ENCODE measurements at regions not wholly inside any gene's neighbourhood (a gene's known extent, or its start where the extent isn't known, plus 50 kb on each side); places are given as distances from the start of the nearest gene placed in this dataset.

DNA sequence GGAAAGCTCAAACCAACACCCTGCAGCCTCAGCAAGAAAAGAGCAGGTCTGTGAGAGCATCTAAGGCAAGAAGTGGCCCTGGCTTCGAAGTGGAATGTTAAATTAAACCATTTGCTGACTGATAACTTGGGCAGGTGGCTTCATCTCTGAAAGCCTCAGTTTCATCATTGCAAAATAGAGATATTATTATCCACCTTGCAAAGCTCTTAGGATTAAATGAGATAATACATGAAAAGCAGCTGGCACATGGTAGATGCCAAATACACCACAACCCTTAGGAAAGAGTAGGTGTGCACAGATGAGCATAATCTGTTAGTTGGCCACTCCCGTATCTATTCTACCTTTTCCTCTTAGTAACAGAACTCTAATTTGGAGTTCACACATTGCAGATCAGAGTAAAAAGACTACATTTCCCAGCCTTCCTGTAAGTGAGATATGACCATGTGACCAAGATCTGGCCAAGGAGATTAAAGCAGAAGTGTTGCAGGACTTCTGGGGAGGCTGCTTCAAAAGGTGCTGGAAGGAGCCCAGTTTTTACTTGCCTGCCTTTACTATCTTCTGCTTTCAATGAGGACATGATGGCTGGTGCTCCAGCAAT, 288.7 kb downstream of the SOX9 start:
- intact Hi-C loops (cut with micrococcal nuclease) = no loop called here
- Mint-ChIP-seq H3K9me3 (no peaks in the 10 kb centered on the region), H3K27me3 (ENCODE audit: low read depth) (no peaks in the 10 kb centered on the region), H3K4me1 (ENCODE audit: low read depth) (no peaks in the 10 kb centered on the region), H3K36me3 (ENCODE audit: low read depth) (no peaks in the 10 kb centered on the region), H3K27ac (no peak overlapping the region), H3K4me3 (no peak overlapping the region)
- DNase-seq = no peak
- CTCF ChIA-PET = no interaction called here

DNA sequence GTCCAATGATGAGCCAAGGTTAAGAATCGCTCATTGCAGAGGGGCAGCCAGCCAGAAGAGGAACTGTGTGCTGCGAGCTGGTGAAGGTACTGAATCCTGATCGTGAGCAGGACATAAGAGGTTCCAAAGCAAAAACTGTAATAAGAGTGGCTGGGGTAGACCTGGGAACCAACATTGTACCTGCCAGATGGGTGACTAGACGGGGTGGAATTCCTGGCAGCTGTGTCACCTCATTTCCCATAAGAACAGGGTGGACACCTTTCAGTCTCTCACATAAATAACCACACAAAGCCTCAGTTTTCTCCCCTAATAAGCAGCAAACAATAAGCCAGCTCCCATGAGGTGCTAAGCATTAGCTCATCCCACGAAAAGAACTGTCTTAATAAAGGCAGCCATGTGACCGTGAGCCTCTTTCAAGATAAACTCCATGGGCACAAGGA, 290.3 kb downstream of the SOX9 start:
- Mint-ChIP-seq H3K27me3 (ENCODE audit: low read depth) (peaks cover 3% of the 10 kb centered on the region), H3K27ac (no peak overlapping the region), H3K4me3 (no peak overlapping the region), H3K36me3 (ENCODE audit: low read depth) (no peaks in the 10 kb centered on the region), H3K4me1 (ENCODE audit: low read depth) (no peaks in the 10 kb centered on the region), H3K9me3 (no peaks in the 10 kb centered on the region)
- intact Hi-C loops (cut with micrococcal nuclease) = no loop called here
- DNase-seq = no peak
- CTCF ChIA-PET = no interaction called here

DNA sequence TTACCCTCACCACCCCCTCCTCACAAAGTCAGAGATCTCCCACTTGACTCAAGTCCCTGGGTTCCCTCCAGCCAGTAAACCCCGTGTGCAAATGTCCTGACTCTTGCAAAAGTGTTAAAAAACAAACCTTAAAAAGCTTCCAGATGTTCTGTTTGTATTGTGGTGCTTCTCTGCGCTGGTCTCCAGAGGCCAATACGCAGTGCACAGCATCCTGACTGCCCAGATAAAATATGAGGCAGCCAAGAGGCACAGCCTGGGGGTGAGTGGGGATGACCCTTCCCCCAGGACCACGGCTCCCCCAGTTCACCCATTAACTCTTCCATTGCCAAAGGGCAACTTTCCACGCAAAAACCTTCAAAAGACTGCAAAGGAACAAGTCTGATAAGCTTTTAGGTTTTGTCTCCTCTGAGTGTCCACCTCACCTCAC, 291.8 kb downstream of the SOX9 start:
- H3K4me1 Mint-ChIP-seq (ENCODE audit: low read depth) = no peaks in the 10 kb centered on the region
- CTCF ChIA-PET = no interaction called here
- peaks cover 3% of the 10 kb centered on the region for H3K9me3 Mint-ChIP-seq

DNA sequence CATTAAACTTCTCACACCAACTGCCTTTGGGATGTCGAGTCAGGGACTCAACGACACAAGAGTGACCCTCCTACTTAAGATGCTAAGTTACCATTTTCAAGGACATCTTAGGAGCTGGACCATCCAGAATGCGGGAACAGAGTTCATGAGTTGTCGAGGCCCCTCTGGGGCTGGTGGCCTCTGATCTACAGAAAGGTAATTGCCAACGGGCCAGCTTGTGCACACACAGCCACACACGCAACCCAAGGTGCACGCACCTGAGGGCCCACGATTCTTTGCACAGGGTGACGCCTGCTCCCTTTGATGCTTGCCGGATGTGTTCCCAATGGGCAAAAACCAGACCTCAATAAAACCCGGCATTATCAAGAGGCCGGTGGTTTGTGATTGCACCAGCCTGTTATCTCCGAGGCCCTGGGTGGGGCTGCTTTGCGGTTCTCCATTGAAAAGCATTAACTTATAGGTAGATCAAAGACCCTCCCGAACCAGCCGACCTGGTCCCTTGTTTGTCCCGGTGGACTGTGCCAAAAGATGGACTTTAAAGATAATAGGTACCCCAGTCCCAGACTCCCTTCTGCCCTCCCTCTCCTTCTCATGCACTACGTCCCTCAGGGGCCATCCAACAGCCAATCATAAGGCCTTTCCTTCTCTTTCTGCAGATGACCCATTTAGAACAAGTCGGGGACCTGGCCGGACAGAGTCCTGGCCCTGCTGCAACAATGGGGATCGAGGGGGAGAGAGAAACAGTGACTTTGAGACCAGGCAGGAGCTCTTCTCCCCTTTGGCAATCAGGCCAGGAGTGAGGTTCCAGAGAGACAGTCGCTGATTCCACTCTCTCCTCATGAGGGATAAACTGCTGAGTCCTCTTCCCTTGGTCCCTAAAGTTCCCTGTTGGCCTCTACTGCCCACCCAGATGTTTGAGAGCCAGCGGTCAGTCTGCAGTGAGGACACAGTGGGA, 292.5 kb downstream of the SOX9 start:
- Mint-ChIP-seq H3K4me1 (ENCODE audit: low read depth) (no peaks in the 10 kb centered on the region), H3K9me3 (peaks cover 7% of the 10 kb centered on the region), H3K27ac (no peak overlapping the region), H3K4me3 (no peak overlapping the region), H3K36me3 (ENCODE audit: low read depth) (no peaks in the 10 kb centered on the region), H3K27me3 (ENCODE audit: low read depth) (peaks cover 4% of the 10 kb centered on the region)
- intact Hi-C loops (cut with micrococcal nuclease) = no loop called here
- CTCF ChIA-PET = no interaction called here
- no peak for DNase-seq

More for the DNA sequence above, 291.8 kb downstream of the SOX9 start:
- no peak overlapping the region for H3K27ac Mint-ChIP-seq
- no peak for DNase-seq
- peaks cover 3% of the 10 kb centered on the region for H3K27me3 Mint-ChIP-seq (ENCODE audit: low read depth)
- H3K36me3 Mint-ChIP-seq (ENCODE audit: low read depth) = no peaks in the 10 kb centered on the region
- intact Hi-C loops (cut with micrococcal nuclease) = no loop called here
- H3K4me3 Mint-ChIP-seq = no peak overlapping the region

DNA sequence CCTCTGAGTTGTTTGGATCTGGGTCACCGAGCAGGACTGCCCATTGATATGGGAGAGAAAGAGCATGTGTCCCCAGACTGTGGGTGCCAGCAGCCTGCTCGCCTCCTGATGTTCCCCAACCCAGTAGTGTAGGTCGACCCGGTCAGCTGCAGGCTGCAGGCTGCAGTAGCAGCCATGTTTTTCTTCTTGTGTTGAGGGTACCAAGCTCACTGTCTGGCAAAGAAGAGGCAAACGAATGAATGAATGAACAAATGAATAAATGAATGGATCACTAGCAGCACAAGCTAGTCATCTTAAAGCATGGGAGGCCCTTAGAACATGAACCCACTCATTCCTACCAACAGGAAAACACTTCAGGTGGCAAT, 293.2 kb downstream of the SOX9 start:
- Mint-ChIP-seq H3K4me1 (ENCODE audit: low read depth) (no peaks in the 10 kb centered on the region), H3K9me3 (peaks cover 9% of the 10 kb centered on the region), H3K27me3 (ENCODE audit: low read depth) (peaks cover 4% of the 10 kb centered on the region), H3K4me3 (no peak overlapping the region), H3K27ac (no peak overlapping the region), H3K36me3 (ENCODE audit: low read depth) (no peaks in the 10 kb centered on the region)
- CTCF ChIA-PET = no interaction called here
- intact Hi-C loops (cut with micrococcal nuclease) = no loop called here
- no peak for DNase-seq

DNA sequence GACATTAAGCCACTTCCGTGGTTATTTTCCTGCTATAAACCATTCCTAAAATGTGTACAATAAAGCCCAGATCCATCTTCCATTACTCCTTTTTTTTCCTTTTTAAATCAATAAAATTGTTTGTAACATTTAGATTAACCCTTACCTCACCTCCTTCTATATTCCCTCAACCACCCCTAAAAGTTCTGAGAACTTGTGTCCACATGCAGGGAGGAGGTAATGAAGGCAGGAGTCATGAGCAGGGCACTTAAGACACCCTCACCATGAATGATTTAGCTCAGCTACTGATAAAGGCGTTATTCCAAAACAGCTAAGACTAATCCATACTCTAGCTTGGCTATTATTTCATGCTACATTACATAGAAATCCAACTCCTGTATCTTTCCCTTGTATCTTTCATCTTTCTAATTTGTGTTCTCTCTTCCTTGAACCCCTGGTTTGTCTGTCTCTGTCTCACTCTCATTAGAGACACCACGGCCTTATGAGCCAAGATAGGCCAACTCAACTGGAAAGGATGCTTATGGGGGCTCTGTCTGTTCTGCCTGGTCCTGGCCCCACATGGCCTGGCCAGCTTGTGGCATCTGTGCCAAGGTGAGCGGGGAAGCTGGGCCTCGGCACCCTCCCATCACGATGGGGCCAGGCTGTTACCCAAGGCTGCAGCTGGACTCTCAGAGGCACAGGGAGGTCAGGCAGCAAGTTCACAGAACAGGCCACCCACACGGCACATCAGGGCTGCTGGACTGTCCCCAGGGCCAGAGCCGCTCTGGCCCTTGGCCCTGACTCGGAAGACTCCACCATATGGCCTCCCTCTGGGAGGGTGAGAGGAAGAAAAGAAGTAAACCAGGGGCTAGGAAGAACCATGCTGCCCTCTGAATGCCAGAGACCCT, 294.4 kb downstream of the SOX9 start:
- Mint-ChIP-seq H3K4me1 (ENCODE audit: low read depth) (no peaks in the 10 kb centered on the region), H3K4me3 (no peak overlapping the region), H3K27me3 (ENCODE audit: low read depth) (peaks cover 4% of the 10 kb centered on the region), H3K36me3 (ENCODE audit: low read depth) (no peaks in the 10 kb centered on the region), H3K9me3 (peaks cover 9% of the 10 kb centered on the region), H3K27ac (no peak overlapping the region)
- DNase-seq = no peak
- CTCF ChIA-PET = no interaction called here
- intact Hi-C loops (cut with micrococcal nuclease) = no loop called here

DNA sequence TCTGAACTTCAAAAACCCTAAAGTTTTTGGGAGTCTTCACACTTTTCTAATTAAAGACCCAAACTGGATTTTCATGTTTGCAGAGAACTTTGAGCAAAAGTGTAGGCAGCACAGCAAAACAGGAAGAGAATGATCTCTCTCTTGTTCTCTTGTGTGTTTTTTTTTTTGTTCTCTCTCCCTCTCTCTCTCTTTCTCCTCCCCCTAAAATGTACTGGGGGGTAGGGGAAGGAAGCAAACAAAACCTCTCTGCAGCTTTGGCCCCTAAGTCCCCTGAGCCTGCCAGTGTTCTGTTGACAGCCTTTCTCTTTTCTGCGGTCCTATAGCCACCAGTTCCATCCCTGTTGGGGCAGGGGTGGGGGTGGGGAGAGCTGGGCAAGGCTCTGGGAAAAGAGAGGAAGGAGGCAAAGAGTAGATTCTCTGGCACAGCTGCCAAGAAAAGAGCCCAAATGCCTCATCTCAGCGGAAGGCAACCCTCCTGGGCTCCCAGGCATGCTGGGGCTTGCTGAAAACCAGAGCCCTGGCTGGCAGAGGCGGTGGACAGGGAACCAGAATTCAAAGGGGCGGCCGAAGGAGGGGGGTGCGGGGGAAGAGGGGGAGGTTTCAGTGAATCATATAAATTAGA, 295.3 kb downstream of the SOX9 start:
- no peak overlapping the region for H3K4me3 Mint-ChIP-seq
- no peaks in the 10 kb centered on the region for H3K36me3 Mint-ChIP-seq (ENCODE audit: low read depth)
- peaks cover 9% of the 10 kb centered on the region for H3K9me3 Mint-ChIP-seq
- no peak overlapping the region for H3K27ac Mint-ChIP-seq
- intact Hi-C loops (cut with micrococcal nuclease) = no loop called here
- peaks cover 4% of the 10 kb centered on the region for H3K27me3 Mint-ChIP-seq (ENCODE audit: low read depth)
- no peaks in the 10 kb centered on the region for H3K4me1 Mint-ChIP-seq (ENCODE audit: low read depth)
- DNase-seq = no peak
- CTCF ChIA-PET = interaction anchor here (0.7 kb wide), 1 partner anchor 81 kb away, joined by 4 read pairs; no protein-coding TSS in a partner anchor

DNA sequence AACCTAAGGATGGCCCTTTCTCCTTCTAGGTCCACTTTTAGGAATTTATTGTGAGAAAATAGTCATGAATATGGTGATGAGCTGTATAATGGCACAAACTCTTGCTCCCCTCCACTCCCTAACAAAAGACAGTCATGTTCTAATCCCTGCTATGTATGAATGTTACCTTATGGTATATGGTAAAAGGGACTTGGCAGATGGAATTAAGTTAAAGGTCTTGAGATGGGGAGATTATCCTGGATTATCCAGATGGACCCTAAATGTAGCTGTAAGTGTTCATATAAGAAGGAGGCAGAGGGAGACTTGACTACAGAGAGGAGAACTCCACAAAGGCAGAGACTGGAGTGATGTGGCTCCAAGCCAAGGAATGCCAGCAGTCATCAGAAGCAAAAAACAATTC, 296.1 kb downstream of the SOX9 start:
- intact Hi-C loops (cut with micrococcal nuclease) = no loop called here
- CTCF ChIA-PET = interaction anchor here (0.7 kb wide), 1 partner anchor 82 kb away, joined by 4 read pairs; no protein-coding TSS in a partner anchor
- Mint-ChIP-seq H3K27ac (no peak overlapping the region), H3K9me3 (peaks cover 9% of the 10 kb centered on the region), H3K27me3 (ENCODE audit: low read depth) (peaks cover 4% of the 10 kb centered on the region), H3K4me3 (no peak overlapping the region), H3K4me1 (ENCODE audit: low read depth) (peaks cover 5% of the 10 kb centered on the region), H3K36me3 (ENCODE audit: low read depth) (no peaks in the 10 kb centered on the region)
- DNase-seq = no peak

DNA sequence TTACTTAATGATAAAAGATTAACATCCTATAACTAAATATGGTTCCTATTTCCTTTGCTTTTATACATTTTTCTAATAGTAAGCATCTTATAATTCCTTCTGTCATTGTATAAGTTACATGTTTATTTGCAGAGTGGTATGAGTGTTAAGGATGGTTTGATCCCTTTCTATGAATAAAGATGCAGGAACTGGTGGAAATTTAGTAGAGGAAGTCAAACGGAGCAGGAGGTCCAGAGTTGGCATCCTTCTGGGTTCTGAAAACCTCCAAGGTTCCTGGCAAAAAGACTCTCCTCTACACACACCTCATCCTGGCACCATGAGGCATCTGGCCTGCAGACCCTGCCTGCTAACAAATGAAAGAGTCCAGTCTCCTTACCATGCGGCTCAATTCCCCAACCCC, 296.8 kb downstream of the SOX9 start:
- intact Hi-C loops (cut with micrococcal nuclease) = no loop called here
- H3K36me3 Mint-ChIP-seq (ENCODE audit: low read depth) = no peaks in the 10 kb centered on the region

DNA sequence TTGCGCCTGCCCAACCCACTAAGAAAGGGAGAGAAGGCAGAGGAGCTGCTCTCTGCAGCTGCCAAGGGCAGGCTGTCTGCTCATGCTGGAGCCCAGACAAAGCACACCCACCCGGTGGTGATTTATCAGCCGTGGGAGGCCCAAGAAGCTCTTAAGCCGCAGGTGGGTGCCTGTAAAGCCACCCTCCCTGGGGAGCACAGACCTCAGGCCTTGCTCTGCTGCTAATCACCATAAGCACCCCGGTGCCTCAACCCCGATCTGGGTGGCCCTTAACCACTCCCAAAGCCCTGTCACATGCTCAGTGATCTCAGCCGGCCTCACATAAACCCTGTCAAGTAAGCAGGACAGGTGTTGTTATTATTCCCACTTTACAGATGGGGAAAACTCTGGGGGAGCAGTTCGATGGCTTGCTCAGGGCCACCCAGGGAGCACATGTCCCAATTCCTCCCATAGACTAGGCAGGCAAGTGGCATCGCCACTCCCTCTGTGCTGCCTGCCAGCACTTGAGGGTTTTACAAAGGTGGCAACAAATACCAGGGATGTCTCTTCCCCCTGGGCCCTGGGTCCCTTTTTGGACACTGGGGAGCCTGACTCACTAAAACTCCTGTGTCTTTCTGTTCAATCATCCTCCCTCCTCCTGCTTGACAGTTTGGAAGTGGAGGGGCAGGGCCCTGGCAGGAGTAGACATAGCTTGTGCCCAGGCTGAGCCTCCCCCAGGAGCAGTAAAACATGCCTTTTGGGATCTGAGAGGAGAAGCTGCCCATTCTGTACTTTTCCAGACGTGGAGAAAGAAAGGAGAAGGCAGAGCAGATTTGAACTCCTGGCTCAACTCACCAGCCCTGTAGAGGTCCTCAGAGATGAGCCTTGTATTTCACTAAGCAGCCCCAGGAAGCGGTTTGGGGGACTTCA, 299.3 kb downstream of the SOX9 start:
- no peak overlapping the region for H3K27ac Mint-ChIP-seq
- peaks cover 9% of the 10 kb centered on the region for H3K9me3 Mint-ChIP-seq
- no peak for DNase-seq
- peaks cover 7% of the 10 kb centered on the region for H3K27me3 Mint-ChIP-seq (ENCODE audit: low read depth)
- intact Hi-C loops (cut with micrococcal nuclease) = no loop called here
- peaks cover 5% of the 10 kb centered on the region for H3K4me1 Mint-ChIP-seq (ENCODE audit: low read depth)
- H3K36me3 Mint-ChIP-seq (ENCODE audit: low read depth) = no peaks in the 10 kb centered on the region
- no peak overlapping the region for H3K4me3 Mint-ChIP-seq
- CTCF ChIA-PET = no interaction called here

More for the DNA sequence above, 296.8 kb downstream of the SOX9 start:
- Mint-ChIP-seq H3K27ac (no peak overlapping the region), H3K4me3 (no peak overlapping the region), H3K4me1 (ENCODE audit: low read depth) (peaks cover 5% of the 10 kb centered on the region), H3K27me3 (ENCODE audit: low read depth) (peaks cover 4% of the 10 kb centered on the region), H3K9me3 (peaks cover 9% of the 10 kb centered on the region)
- DNase-seq = no peak
- CTCF ChIA-PET = no interaction called here

DNA sequence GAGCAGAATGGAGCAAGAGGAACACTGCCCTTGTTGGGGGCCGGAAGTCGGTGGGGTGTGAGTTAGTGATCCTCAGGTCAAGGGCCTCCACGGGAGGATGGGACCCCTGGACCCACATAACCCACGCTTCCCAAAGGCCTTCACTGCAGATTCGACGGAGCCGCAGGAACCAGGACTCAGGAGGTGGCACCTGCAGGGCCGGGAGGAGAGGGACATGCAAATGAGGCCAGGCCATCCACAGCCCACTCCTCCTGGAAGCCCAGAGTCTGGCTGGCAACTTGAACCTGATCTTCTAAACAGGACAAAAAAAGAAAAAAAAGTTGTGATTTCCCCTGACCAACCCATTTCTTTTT, 299.9 kb downstream of the SOX9 start:
- Mint-ChIP-seq H3K4me3 (no peak overlapping the region), H3K27me3 (ENCODE audit: low read depth) (peaks cover 10% of the 10 kb centered on the region), H3K27ac (no peak overlapping the region), H3K36me3 (ENCODE audit: low read depth) (no peaks in the 10 kb centered on the region), H3K4me1 (ENCODE audit: low read depth) (peaks cover 5% of the 10 kb centered on the region), H3K9me3 (peaks cover 9% of the 10 kb centered on the region)
- intact Hi-C loops (cut with micrococcal nuclease) = no loop called here
- CTCF ChIA-PET = no interaction called here
- no peak for DNase-seq

Data from activated naive CD4-positive, alpha-beta T cell treated with anti-CD3 and anti-CD28 coated beads for 36 hours (primary cell).